ENCODE measurements at regions not wholly inside any gene's neighbourhood (a gene's known extent, or its start where the extent isn't known, plus 50 kb on each side); places are given as distances from the start of the nearest gene placed in this dataset.

- H3K4me3 ChIP-seq (ENCODE audit: low read depth, low read length): no peak overlapping the region
- TF ChIP-seq CTCF (IDR thresholded peaks at IDR 0.05; ENCODE audit: control insufficient read depth, extremely low read depth, insufficient read depth): no peak
- no peak for DNase-seq (ENCODE audit: low read depth)
Measured at GRCh38 chr2:129484999-129485897, 494.2 kb upstream of the RAB6C start.

- TF ChIP-seq CTCF (IDR thresholded peaks at IDR 0.05; ENCODE audit: control insufficient read depth, extremely low read depth, insufficient read depth): no peak
- no peak overlapping the region for H3K4me3 ChIP-seq (ENCODE audit: low read depth, low read length)
- DNase-seq (ENCODE audit: low read depth): no peak
Measured at GRCh38 chr2:129488376-129488775, 491.1 kb upstream of the RAB6C start.

- DNase-seq (ENCODE audit: low read depth): no peak
- no peak for TF ChIP-seq CTCF (IDR thresholded peaks at IDR 0.05; ENCODE audit: control insufficient read depth, extremely low read depth, insufficient read depth)
- H3K4me3 ChIP-seq (ENCODE audit: low read depth, low read length): no peak overlapping the region
Measured at GRCh38 chr2:129490641-129491040, 488.8 kb upstream of the RAB6C start.

GRCh38 chr2:129491308-129491707, 488.2 kb upstream of the RAB6C start:
- DNase-seq (ENCODE audit: low read depth): no peak
- no peak overlapping the region for H3K4me3 ChIP-seq (ENCODE audit: low read depth, low read length)
- no peak for TF ChIP-seq CTCF (IDR thresholded peaks at IDR 0.05; ENCODE audit: control insufficient read depth, extremely low read depth, insufficient read depth)

GRCh38 chr2:129492548-129492947, 486.9 kb upstream of the RAB6C start:
- no peak overlapping the region for H3K4me3 ChIP-seq (ENCODE audit: low read depth, low read length)
- no peak for TF ChIP-seq CTCF (IDR thresholded peaks at IDR 0.05; ENCODE audit: control insufficient read depth, extremely low read depth, insufficient read depth)
- no peak for DNase-seq (ENCODE audit: low read depth)

- H3K4me3 ChIP-seq (ENCODE audit: low read depth, low read length): no peak overlapping the region
- DNase-seq (ENCODE audit: low read depth): no peak
Measured at GRCh38 chr2:129499747-129500146, 479.7 kb upstream of the RAB6C start.

More at GRCh38 chr2:129499747-129500146, 479.7 kb upstream of the RAB6C start:
- no peak for TF ChIP-seq CTCF (IDR thresholded peaks at IDR 0.05; ENCODE audit: control insufficient read depth, extremely low read depth, insufficient read depth)

Data from LNCaP clone FGC (cell line).